Neural progenitor cell (in vitro differentiated cells): ENCODE measurements at regions not wholly inside any gene's neighbourhood (a gene's known extent, or its start where the extent isn't known, plus 50 kb on each side); places are given as distances from the start of the nearest gene placed in this dataset.

Experiments used
- DNase-seq: peaks from one replicate; pipeline ENCODE4 v3.0.0-alpha.2; 2016; ENCODE audit warnings: low spot score
- H2AFZ ChIP-seq: fragments of 200-600 bp; sonication (generic); replicated peaks from 2 replicates; pipeline ENCODE4 v1.6.1; 2016; ENCODE audit warnings: antibody characterized with exemption
- H3F3A ChIP-seq: fragments of 200-600 bp; sonication (generic); 2 replicates; pipeline ENCODE4 v1.6.1; 2016; ENCODE audit warnings: antibody characterized with exemption, low read depth
- H3K27ac ChIP-seq: fragments of 200-600 bp; sonication (generic); 2 replicates; pipeline ENCODE4 v1.5.1; 2016; ENCODE audit warnings: mild to moderate bottlenecking
- H3K27me3 ChIP-seq: fragments of 200-600 bp; sonication (generic); 2 replicates; pipeline ENCODE4 v1.6.1; 2016; ENCODE audit warnings: mild to moderate bottlenecking, moderate library complexity
- H3K36me3 ChIP-seq: fragments of 200-600 bp; sonication (generic); 2 replicates; pipeline ENCODE4 v1.5.1; 2016
- H3K4me1 ChIP-seq: fragments of 200-600 bp; sonication (generic); 2 replicates; pipeline ENCODE4 v1.6.1; 2016; ENCODE audit warnings: mixed run types
- H3K4me2 ChIP-seq: fragments of 200-600 bp; sonication (generic); 2 replicates; pipeline ENCODE4 v1.6.1; 2016
- H3K4me3 ChIP-seq: fragments of 200-600 bp; sonication (generic); 2 replicates; pipeline ENCODE4 v1.5.1; 2016
- H3K79me2 ChIP-seq: fragments of 200-600 bp; sonication (generic); 2 replicates; pipeline ENCODE4 v1.6.1; 2016; ENCODE audit warnings: low read depth
- H3K9ac ChIP-seq: fragments of 200-600 bp; sonication (generic); 2 replicates; pipeline ENCODE4 v1.6.1; 2016
- H3K9me3 ChIP-seq: fragments of 200-600 bp; sonication (generic); 2 replicates; pipeline ENCODE4 v1.5.1; 2016; ENCODE audit warnings: low read depth
- H4K20me1 ChIP-seq: fragments of 200-600 bp; sonication (generic); 2 replicates; pipeline ENCODE4 v1.6.1; 2016; ENCODE audit warnings: low read depth
- H3K27ac Mint-ChIP-seq: 3 replicates; pipeline ENCODE4 v1.8.0; 2021; ENCODE audit warnings: mixed read lengths
- H3K27me3 Mint-ChIP-seq: 2 replicates; pipeline ENCODE4 v1.8.0; 2022; ENCODE audit warnings: low read depth, mild to moderate bottlenecking, inconsistent platforms, moderate library complexity, mixed read lengths; ENCODE audit not compliant: insufficient read depth
- H3K36me3 Mint-ChIP-seq: 3 replicates; pipeline ENCODE4 v1.8.0; 2021; ENCODE audit warnings: mixed read lengths
- H3K4me1 Mint-ChIP-seq: 3 replicates; pipeline ENCODE4 v1.8.0; 2021; ENCODE audit warnings: mixed read lengths
- H3K4me3 Mint-ChIP-seq: 3 replicates; pipeline ENCODE4 v1.8.0; 2021; ENCODE audit warnings: mild to moderate bottlenecking, moderate library complexity, mixed read lengths
- H3K9me3 Mint-ChIP-seq: 3 replicates; pipeline ENCODE4 v1.8.0; 2020; ENCODE audit warnings: mixed read lengths
- CTCF ChIP-seq: fragments of 200-600 bp; sonication (generic); IDR thresholded peaks from 2 replicates; pipeline ENCODE4 v1.5.1; 2017; ENCODE audit warnings: antibody characterized with exemption, mild to moderate bottlenecking
- EZH2 ChIP-seq: fragments of 200-600 bp; sonication (generic); IDR thresholded peaks from 2 replicates; pipeline ENCODE4 v1.6.1; 2017; ENCODE audit warnings: antibody characterized with exemption, mild to moderate bottlenecking, moderate library complexity
- EZH2phosphoT487 ChIP-seq: fragments of 200-600 bp; sonication (generic); IDR thresholded peaks from 2 replicates; pipeline ENCODE4 v1.6.1; 2017; ENCODE audit warnings: antibody characterized with exemption

DNA sequence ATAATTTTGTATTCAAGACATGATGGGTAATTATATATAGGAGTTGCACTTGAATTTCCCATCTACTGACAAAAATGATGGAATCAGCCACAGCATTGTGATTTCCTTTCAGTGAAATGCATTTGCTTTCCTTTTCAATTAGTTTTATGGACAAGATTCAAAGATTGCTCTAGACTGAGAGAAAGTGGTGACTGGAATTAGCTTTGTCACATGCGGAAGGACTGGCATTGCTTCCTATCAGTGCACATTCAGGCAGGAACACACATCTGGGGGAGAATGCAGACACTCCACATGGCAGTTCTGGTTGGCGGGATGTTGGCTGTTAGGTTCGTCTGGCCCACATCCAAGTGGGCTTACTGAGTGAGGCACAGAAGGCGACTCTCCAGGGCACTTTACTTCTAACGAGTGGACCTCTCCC is 399.3 kb upstream of the RGMA start:
- H3K79me2 ChIP-seq = no peaks in the 10 kb centered on the region
- H3K4me3 ChIP-seq = no peak overlapping the region
- DNase-seq = no peak
- no peak overlapping the region for H3K27ac ChIP-seq
- H3K9me3 Mint-ChIP-seq = peaks cover 9% of the 10 kb centered on the region
- peaks cover 4% of the 10 kb centered on the region for H3K4me1 ChIP-seq
- H3K36me3 ChIP-seq = no peaks in the 10 kb centered on the region
- no peaks in the 10 kb centered on the region for H3K27me3 Mint-ChIP-seq
- H3K36me3 Mint-ChIP-seq = peaks cover 43% of the 10 kb centered on the region
- H3K9me3 ChIP-seq = no peaks in the 10 kb centered on the region
- H3K4me3 Mint-ChIP-seq = no peak overlapping the region
- peaks cover 41% of the 10 kb centered on the region for H3K4me1 Mint-ChIP-seq
- H3K9ac ChIP-seq = no peak overlapping the region
- no peaks in the 10 kb centered on the region for H3K27me3 ChIP-seq
- H4K20me1 ChIP-seq = no peaks in the 10 kb centered on the region
- no peak overlapping the region for H3K4me2 ChIP-seq
- no peak for TF ChIP-seq EZH2phosphoT487
- TF ChIP-seq CTCF = no peak
- TF ChIP-seq EZH2 = no peak
- no peak overlapping the region for H3K27ac Mint-ChIP-seq
- H2AFZ ChIP-seq = no peak overlapping the region
- no peaks in the 10 kb centered on the region for H3F3A ChIP-seq

DNA sequence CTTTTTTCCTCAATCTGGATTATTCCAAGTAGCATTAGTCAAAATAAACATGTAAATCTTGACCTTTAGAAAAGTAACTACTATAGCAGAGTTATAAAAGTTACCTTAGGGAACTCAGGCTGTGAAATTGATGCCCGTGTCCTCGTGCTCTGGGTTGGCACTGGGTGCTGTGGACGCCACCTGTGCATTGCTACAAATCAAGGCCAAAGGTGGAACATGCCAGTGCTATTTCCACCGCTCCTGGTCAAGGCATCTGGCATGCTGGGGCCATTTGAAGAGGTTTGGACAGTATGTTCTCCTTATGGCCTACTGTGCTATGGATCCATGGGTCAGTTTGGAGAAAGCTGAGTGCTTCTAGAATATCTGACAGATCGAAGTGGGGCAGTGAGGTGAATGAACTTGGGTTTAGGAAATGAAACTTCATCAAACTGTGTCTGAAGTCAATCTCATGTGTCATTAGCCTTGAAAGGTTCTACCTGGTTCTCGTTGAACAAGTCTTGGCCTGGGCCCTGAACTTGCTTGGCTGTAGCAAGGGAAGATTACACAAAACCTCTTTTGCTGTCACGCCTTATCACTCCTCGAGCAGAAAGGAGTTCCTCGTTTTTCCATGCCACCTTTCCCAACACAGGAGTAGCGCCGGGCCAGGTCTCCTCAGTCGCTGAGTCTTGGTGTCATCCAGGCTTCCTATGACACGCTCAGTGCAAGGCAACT is 397.6 kb upstream of the RGMA start:
- H3K27me3 ChIP-seq = no peaks in the 10 kb centered on the region
- Mint-ChIP-seq H3K27me3 (no peaks in the 10 kb centered on the region), H3K27ac (no peak overlapping the region), H3K4me1 (peaks cover 31% of the 10 kb centered on the region), H3K9me3 (peaks cover 5% of the 10 kb centered on the region), H3K4me3 (no peak overlapping the region), H3K36me3 (peaks cover 49% of the 10 kb centered on the region)
- H3K79me2 ChIP-seq = no peaks in the 10 kb centered on the region
- H3K36me3 ChIP-seq = peaks cover 4% of the 10 kb centered on the region
- H3F3A ChIP-seq = no peaks in the 10 kb centered on the region
- H2AFZ ChIP-seq = no peak overlapping the region
- H3K9ac ChIP-seq = no peak overlapping the region
- no peak overlapping the region for H3K4me2 ChIP-seq
- H3K27ac ChIP-seq = no peak overlapping the region
- DNase-seq = no peak
- H3K4me1 ChIP-seq = peaks cover 4% of the 10 kb centered on the region
- H3K9me3 ChIP-seq = no peaks in the 10 kb centered on the region
- H4K20me1 ChIP-seq = no peaks in the 10 kb centered on the region
- TF ChIP-seq CTCF = no peak
- no peak for TF ChIP-seq EZH2
- no peak for TF ChIP-seq EZH2phosphoT487
- H3K4me3 ChIP-seq = no peak overlapping the region

DNA sequence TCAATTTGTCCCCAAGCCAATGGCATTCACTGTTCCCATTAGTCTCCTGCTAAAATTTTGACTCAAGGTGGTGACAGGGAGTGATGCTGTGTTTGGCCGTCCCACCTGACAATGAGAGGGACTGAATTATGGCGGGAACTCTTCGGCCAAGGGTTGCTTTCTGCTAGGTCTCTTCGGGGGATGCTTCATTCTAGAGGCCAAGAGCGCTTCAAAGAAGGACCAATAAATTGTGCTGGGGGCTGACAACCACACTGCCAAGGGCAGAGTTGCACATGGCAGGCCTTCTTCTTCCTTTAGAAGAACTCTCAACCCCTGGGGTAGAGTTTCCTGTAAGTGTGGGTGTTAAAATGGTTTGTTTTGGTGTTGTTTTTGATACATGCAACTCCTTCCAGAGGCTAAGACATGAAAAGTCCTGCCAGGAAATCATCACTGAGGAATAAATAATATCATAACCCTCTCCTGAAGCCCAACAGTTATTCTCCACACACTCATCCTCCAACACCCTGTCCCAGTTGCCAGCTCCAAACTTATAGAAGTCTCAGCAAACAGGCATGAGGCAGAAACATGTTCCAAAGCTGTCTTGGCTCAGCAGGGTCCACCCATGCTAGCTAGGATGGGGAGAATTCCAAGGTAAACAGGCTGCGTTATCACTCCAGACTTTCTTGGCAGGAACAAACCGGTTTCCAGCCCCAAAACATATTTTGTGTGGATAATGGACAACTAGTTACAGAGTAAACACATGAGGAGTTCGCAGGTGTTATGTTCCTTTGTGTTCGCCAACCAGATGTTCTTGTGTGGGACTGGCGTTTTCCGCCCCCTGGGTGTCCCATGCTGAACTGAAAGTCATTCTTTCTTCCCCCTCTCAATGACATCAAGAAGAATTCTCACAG is 396.7 kb upstream of the RGMA start:
- peaks cover 22% of the 10 kb centered on the region for H3K4me1 Mint-ChIP-seq
- TF ChIP-seq EZH2 (no peak), EZH2phosphoT487 (no peak), CTCF (no peak)
- Histone ChIP-seq H3K9ac (no peak overlapping the region), H3K4me2 (no peak overlapping the region), H3K27ac (no peak overlapping the region), H4K20me1 (no peaks in the 10 kb centered on the region), H3K4me3 (no peak overlapping the region), H3K36me3 (peaks cover 4% of the 10 kb centered on the region), H3K79me2 (no peaks in the 10 kb centered on the region), H3F3A (peaks cover under 1% of the 10 kb centered on the region), H3K9me3 (no peaks in the 10 kb centered on the region), H2AFZ (no peak overlapping the region), H3K4me1 (peaks cover 4% of the 10 kb centered on the region), H3K27me3 (no peaks in the 10 kb centered on the region)
- H3K9me3 Mint-ChIP-seq = peaks cover 5% of the 10 kb centered on the region
- DNase-seq = no peak
- peaks cover 50% of the 10 kb centered on the region for H3K36me3 Mint-ChIP-seq
- H3K4me3 Mint-ChIP-seq = no peak overlapping the region
- H3K27me3 Mint-ChIP-seq = no peaks in the 10 kb centered on the region
- H3K27ac Mint-ChIP-seq = no peak overlapping the region
